H1 (cell line): ENCODE measurements at regions not wholly inside any gene's neighbourhood (a gene's known extent, or its start where the extent isn't known, plus 50 kb on each side); places are given as distances from the start of the nearest gene placed in this dataset.
"Not testable (repeated sequence)": the region's sequence is repeated elsewhere in the genome, so short reads cannot be mapped to it uniquely, and the experiment has no call there.

Experiments used
- ATF3 ChIP-seq: IDR thresholded peaks from 2 replicates; pipeline ENCODE4 v1.6.1; 2011; ENCODE audit warnings: low read depth, mild to moderate bottlenecking, low read length; ENCODE audit not compliant: insufficient read depth
- CBX5 ChIP-seq: fragments of 300-800, 300-1000 bp; sonication (generic); IDR thresholded peaks from 2 replicates; pipeline ENCODE4 v1.7.1; 2016; ENCODE audit warnings: antibody characterized with exemption, low read length, low read depth
- CEBPB ChIP-seq: IDR thresholded peaks from 2 replicates; pipeline ENCODE4 v1.6.1; 2012; ENCODE audit warnings: low read depth, low read length
- CTCF ChIP-seq, 3 experiments: IDR thresholded peaks; 1 replicate in 2 of 3; 2 replicates in 1 of 3; pipeline versions ENCODE4 v1.5.1 to v1.6.1; 2011; ENCODE audit warnings: low read length in 3 of 3, mild to moderate bottlenecking in 3 of 3, inconsistent platforms in 2 of 3, low read depth in 1 of 3, moderate library complexity in 1 of 3; ENCODE audit not compliant: insufficient read depth in 1 of 3; ENCODE audit errors: control extremely low read depth in 1 of 3
- EP300 ChIP-seq, 2 experiments: IDR thresholded peaks; 1 replicate in 1 of 2; 2 replicates in 1 of 2; pipeline ENCODE4 v1.6.1; 2011 to 2012; ENCODE audit warnings: low read depth in 2 of 2, low read length in 2 of 2, mild to moderate bottlenecking in 2 of 2, borderline replicate concordance in 1 of 2, inconsistent platforms in 1 of 2, moderate library complexity in 1 of 2
- EZH2 ChIP-seq: fragments of 200-600 bp; sonication (generic); IDR thresholded peaks from 2 replicates; pipeline ENCODE4 v1.7.1; 2012; ENCODE audit warnings: low read depth, mild to moderate bottlenecking, moderate library complexity, low read length, inconsistent platforms; ENCODE audit not compliant: severe bottlenecking
- FOSL1 ChIP-seq: IDR thresholded peaks from 2 replicates; pipeline ENCODE4 v1.6.1; 2011; ENCODE audit warnings: mild to moderate bottlenecking, low read depth, low read length, moderate library complexity; ENCODE audit not compliant: insufficient read depth
- MAFK ChIP-seq: IDR thresholded peaks from 2 replicates; pipeline ENCODE4 v1.6.1; 2012; ENCODE audit warnings: low read depth, mild to moderate bottlenecking, improper control_type of control experiment, low read length
- MAX ChIP-seq: IDR thresholded peaks from 2 replicates; pipeline ENCODE4 v1.6.1; 2012; ENCODE audit warnings: inconsistent platforms
- POLR2A ChIP-seq, 2 experiments: IDR thresholded peaks; 1 replicate in 1 of 2; 2 replicates in 1 of 2; pipeline ENCODE4 v1.6.1; 2011; ENCODE audit warnings: low read depth in 2 of 2, low read length in 2 of 2, mild to moderate bottlenecking in 2 of 2; ENCODE audit errors: control extremely low read depth in 1 of 2
- SUZ12 ChIP-seq: fragments of 200-600 bp; sonication (generic); IDR thresholded peaks from 2 replicates; pipeline ENCODE4 v1.6.1; 2012; ENCODE audit warnings: mild to moderate bottlenecking, inconsistent platforms, low read length, moderate library complexity, mixed read lengths
- TCF12 ChIP-seq: IDR thresholded peaks from 2 replicates; pipeline ENCODE4 v1.6.1; 2011; ENCODE audit warnings: low read depth, mild to moderate bottlenecking, low read length

GRCh38 chr6:121636217-121636616 is 200.8 kb downstream of the GJA1 start:
- TF ChIP-seq EZH2; CBX5; POLR2A (IDR thresholded peaks at IDR 0.05; ENCODE audit: control extremely low read depth in 1 of 2, low read depth in 2 of 2, low read length in 2 of 2); ATF3; CTCF (IDR thresholded peaks at IDR 0.05; ENCODE audit: control extremely low read depth in 1 of 3, insufficient read depth in 1 of 3, low read depth in 1 of 3, low read length in 3 of 3); SUZ12; EP300 (IDR thresholded peaks at IDR 0.05; ENCODE audit: borderline replicate concordance in 1 of 2, low read depth in 2 of 2, low read length in 2 of 2); MAFK; TCF12; CEBPB; MAX; FOSL1: not testable (repeated sequence)
